ENCODE measurements at regions not wholly inside any gene's neighbourhood (a gene's known extent, or its start where the extent isn't known, plus 50 kb on each side); places are given as distances from the start of the nearest gene placed in this dataset.
"Not testable (repeated sequence)": the region's sequence is repeated elsewhere in the genome, so short reads cannot be mapped to it uniquely, and the experiment has no call there.

- Histone ChIP-seq H3K27ac (ENCODE audit: low read depth, low read length) (no peak overlapping the region), H3K4me3 (ENCODE audit: low read depth, low read length) (no peak overlapping the region), H3K27me3 (ENCODE audit: control insufficient read depth, insufficient read depth, low read length) (no peaks in the 10 kb centered on the region), H3K9me3 (ENCODE audit: control insufficient read depth, insufficient read depth, low read length) (no peaks in the 10 kb centered on the region), H3K4me1 (ENCODE audit: control insufficient read depth, insufficient read depth, low read length) (peaks cover 5% of the 10 kb centered on the region), H3K36me3 (ENCODE audit: control insufficient read depth, insufficient read depth, low read length) (no peaks in the 10 kb centered on the region)
- WGBS (ENCODE audit: insufficient coverage), result 92% methylated on average over 8 of the region's 8 CpGs
- no peak for DNase-seq (ENCODE audit: low read depth in 4 of 6, low spot score in 6 of 6)
Observed at GRCh38 chr16:87153326-87153725, 163.9 kb downstream of the C16orf95 start.

- H3K27me3 ChIP-seq (ENCODE audit: control insufficient read depth, insufficient read depth, low read length); H3K4me3 ChIP-seq (ENCODE audit: low read depth, low read length); DNase-seq (ENCODE audit: low read depth in 4 of 6, low spot score in 6 of 6); H3K9me3 ChIP-seq (ENCODE audit: control insufficient read depth, insufficient read depth, low read length); H3K27ac ChIP-seq (ENCODE audit: low read depth, low read length); H3K36me3 ChIP-seq (ENCODE audit: control insufficient read depth, insufficient read depth, low read length); H3K4me1 ChIP-seq (ENCODE audit: control insufficient read depth, insufficient read depth, low read length): not testable (repeated sequence)
- 100% methylated on average over 2 of the region's 4 CpGs for WGBS (ENCODE audit: insufficient coverage)
Observed at GRCh38 chr16:87155315-87155714, 161.9 kb downstream of the C16orf95 start.

DNA sequence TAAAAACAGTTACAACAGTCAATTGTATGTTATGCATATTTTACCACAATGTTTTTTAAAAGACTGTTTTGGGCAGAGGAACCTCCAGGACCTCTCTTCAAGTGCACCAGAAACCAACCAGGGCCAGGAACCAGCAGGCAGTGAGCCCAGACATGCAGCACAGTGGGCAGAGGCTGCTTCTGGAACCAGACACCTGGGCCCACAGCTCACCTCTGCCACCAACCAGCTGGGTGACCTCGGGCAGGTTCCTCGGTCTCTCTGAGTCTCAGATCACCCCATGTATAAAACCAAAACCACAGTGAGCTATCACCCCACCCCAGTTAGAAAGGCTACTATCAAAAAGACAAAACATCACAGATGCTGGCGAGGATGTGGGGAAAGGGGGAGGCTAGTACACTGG, 161.0 kb downstream of the C16orf95 start:
- Histone ChIP-seq H3K27ac (ENCODE audit: low read depth, low read length) (no peak overlapping the region), H3K27me3 (ENCODE audit: control insufficient read depth, insufficient read depth, low read length) (no peaks in the 10 kb centered on the region), H3K4me1 (ENCODE audit: control insufficient read depth, insufficient read depth, low read length) (peaks cover 11% of the 10 kb centered on the region), H3K4me3 (ENCODE audit: low read depth, low read length) (no peak overlapping the region), H3K36me3 (ENCODE audit: control insufficient read depth, insufficient read depth, low read length) (no peaks in the 10 kb centered on the region), H3K9me3 (ENCODE audit: control insufficient read depth, insufficient read depth, low read length) (no peaks in the 10 kb centered on the region)
- no CpG with 5 or more reads among the region's 3 CpGs for WGBS (ENCODE audit: insufficient coverage)
- DNase-seq (ENCODE audit: low read depth in 4 of 6, low spot score in 6 of 6), result no peak

DNA sequence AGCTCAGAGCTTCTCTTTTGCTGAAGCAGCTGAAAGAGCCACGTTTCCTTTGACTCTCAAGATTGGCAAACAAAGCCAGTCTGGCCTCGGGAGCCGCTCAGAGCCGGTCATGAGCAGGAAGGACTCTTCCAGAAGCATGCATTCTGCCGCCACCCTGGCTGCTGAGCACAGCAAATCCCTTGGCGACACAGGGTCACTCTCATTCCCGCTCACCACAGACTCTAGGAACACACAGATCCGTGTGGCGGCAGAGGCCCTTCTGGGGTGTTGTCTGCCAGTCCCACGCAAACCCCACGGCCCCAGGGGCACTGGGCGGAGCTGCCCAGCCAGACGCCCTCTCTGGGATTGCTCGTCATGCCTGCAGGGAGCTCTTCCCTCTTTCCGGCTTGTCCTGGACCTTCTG, 157.0 kb downstream of the C16orf95 start:
- H3K27ac ChIP-seq (ENCODE audit: low read depth, low read length), result no peak overlapping the region
- peak in 2 of 6 donors; percentile 8 to 32 for DNase-seq (ENCODE audit: low read depth in 4 of 6, low spot score in 6 of 6)
- H3K4me3 ChIP-seq (ENCODE audit: low read depth, low read length), result no peak overlapping the region
- peaks cover 11% of the 10 kb centered on the region for H3K4me1 ChIP-seq (ENCODE audit: control insufficient read depth, insufficient read depth, low read length)
- H3K36me3 ChIP-seq (ENCODE audit: control insufficient read depth, insufficient read depth, low read length), result no peaks in the 10 kb centered on the region
- H3K27me3 ChIP-seq (ENCODE audit: control insufficient read depth, insufficient read depth, low read length), result no peaks in the 10 kb centered on the region
- no peaks in the 10 kb centered on the region for H3K9me3 ChIP-seq (ENCODE audit: control insufficient read depth, insufficient read depth, low read length)
- 54% methylated on average over 15 of the region's 15 CpGs for WGBS (ENCODE audit: insufficient coverage)

DNA sequence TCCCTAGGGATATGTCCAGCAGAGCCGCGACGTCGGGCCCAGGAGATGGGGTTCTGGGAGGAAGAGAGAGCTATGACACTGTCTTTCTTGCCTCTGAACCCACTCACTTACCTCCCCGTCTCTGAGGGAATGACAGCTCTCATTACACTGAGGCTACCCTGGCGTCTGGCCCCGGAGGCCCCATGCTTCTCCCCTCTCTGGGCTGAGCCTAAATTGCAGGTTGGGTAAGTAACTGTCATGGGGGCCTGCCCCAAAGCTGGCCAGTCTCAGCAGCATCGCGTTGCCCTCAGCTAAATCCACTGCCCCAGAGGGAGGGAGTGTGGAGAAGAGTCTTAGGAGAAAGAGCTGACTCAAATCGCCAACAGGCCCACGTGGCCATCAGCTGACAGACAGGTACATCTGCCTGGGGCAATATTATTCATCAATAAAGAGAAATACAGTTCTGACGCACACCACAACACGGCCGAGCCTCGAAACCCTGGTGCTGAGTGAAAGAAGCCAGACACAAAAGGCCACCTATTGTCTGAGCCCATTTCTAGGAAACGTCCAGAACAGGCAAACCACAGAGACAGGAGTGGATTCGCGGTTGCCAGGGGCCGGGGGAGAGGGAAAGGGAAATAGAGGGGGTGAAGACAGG, 156.4 kb downstream of the C16orf95 start:
- WGBS (ENCODE audit: insufficient coverage), result 48% methylated on average over 7 of the region's 19 CpGs
- peaks cover 11% of the 10 kb centered on the region for H3K4me1 ChIP-seq (ENCODE audit: control insufficient read depth, insufficient read depth, low read length)
- no peaks in the 10 kb centered on the region for H3K27me3 ChIP-seq (ENCODE audit: control insufficient read depth, insufficient read depth, low read length)
- DNase-seq (ENCODE audit: low read depth in 4 of 6, low spot score in 6 of 6), result no peak
- H3K27ac ChIP-seq (ENCODE audit: low read depth, low read length), result no peak overlapping the region
- no peaks in the 10 kb centered on the region for H3K36me3 ChIP-seq (ENCODE audit: control insufficient read depth, insufficient read depth, low read length)
- no peaks in the 10 kb centered on the region for H3K9me3 ChIP-seq (ENCODE audit: control insufficient read depth, insufficient read depth, low read length)
- no peak overlapping the region for H3K4me3 ChIP-seq (ENCODE audit: low read depth, low read length)

- WGBS (ENCODE audit: insufficient coverage), result no CpG with 5 or more reads among the region's 7 CpGs
Observed at GRCh38 chr16:87161410-87161809, 155.8 kb downstream of the C16orf95 start.

DNA sequence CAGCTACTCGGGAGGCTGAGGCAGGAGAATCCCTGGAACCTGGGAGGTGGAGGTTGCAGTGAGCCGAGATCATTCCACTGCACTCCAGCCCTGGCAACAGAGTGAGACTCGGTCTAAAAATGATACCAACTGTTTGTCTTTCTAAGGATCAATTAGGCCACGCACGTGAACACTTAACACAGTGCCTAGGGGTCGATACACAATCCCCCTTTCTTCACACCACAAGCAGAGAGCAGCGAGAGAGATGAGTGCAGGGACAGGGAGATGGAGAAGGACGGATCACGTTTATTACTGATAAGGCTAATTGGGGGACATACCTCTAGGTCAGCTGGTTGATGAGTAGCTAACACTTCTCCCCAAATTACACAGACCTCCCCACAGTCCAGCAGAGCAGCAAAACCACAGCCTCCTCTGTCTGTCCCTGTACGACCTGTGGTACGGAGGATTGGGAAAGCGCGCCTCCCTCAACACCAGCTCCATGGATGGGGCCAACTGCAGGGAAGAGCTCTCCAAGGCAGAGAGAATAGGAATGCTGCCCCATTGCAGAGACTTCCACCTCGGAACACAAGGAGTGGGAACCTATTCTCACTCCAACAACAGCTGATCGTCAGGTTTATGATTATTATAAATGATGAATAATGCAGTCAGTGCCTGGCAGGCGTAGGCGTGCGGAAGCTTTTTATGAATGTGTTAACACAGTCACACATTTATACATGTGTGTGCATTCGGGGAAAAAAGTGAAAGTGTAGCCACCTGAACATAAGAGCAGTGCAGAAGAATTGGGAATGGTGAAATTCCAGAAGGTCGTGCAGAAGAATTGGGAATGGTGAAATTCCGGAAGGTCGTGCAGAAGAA, 155.1 kb downstream of the C16orf95 start:
- Histone ChIP-seq H3K27me3 (ENCODE audit: control insufficient read depth, insufficient read depth, low read length) (no peaks in the 10 kb centered on the region), H3K36me3 (ENCODE audit: control insufficient read depth, insufficient read depth, low read length) (no peaks in the 10 kb centered on the region), H3K4me3 (ENCODE audit: low read depth, low read length) (no peak overlapping the region), H3K9me3 (ENCODE audit: control insufficient read depth, insufficient read depth, low read length) (no peaks in the 10 kb centered on the region), H3K27ac (ENCODE audit: low read depth, low read length) (no peak overlapping the region), H3K4me1 (ENCODE audit: control insufficient read depth, insufficient read depth, low read length) (peaks cover 11% of the 10 kb centered on the region)
- WGBS (ENCODE audit: insufficient coverage), result 92% methylated on average over 7 of the region's 22 CpGs
- no peak for DNase-seq (ENCODE audit: low read depth in 4 of 6, low spot score in 6 of 6)

More at GRCh38 chr16:87161410-87161809, 155.8 kb downstream of the C16orf95 start:
- not testable (repeated sequence) for H3K27ac ChIP-seq (ENCODE audit: low read depth, low read length); H3K9me3 ChIP-seq (ENCODE audit: control insufficient read depth, insufficient read depth, low read length); H3K36me3 ChIP-seq (ENCODE audit: control insufficient read depth, insufficient read depth, low read length); H3K4me3 ChIP-seq (ENCODE audit: low read depth, low read length); DNase-seq (ENCODE audit: low read depth in 4 of 6, low spot score in 6 of 6); H3K27me3 ChIP-seq (ENCODE audit: control insufficient read depth, insufficient read depth, low read length)
- peaks cover 11% of the 10 kb centered on the region for H3K4me1 ChIP-seq (ENCODE audit: control insufficient read depth, insufficient read depth, low read length)

GRCh38 chr16:87162799-87163198, 154.4 kb downstream of the C16orf95 start:
- not testable (repeated sequence) for H3K9me3 ChIP-seq (ENCODE audit: control insufficient read depth, insufficient read depth, low read length); H3K27ac ChIP-seq (ENCODE audit: low read depth, low read length); DNase-seq (ENCODE audit: low read depth in 4 of 6, low spot score in 6 of 6); H3K36me3 ChIP-seq (ENCODE audit: control insufficient read depth, insufficient read depth, low read length); H3K4me3 ChIP-seq (ENCODE audit: low read depth, low read length); H3K27me3 ChIP-seq (ENCODE audit: control insufficient read depth, insufficient read depth, low read length)
- WGBS (ENCODE audit: insufficient coverage), result 85% methylated on average over 6 of the region's 22 CpGs
- H3K4me1 ChIP-seq (ENCODE audit: control insufficient read depth, insufficient read depth, low read length), result peaks cover 11% of the 10 kb centered on the region

GRCh38 chr16:87163637-87164036, 153.6 kb downstream of the C16orf95 start:
- Histone ChIP-seq H3K9me3 (ENCODE audit: control insufficient read depth, insufficient read depth, low read length) (no peaks in the 10 kb centered on the region), H3K36me3 (ENCODE audit: control insufficient read depth, insufficient read depth, low read length) (no peaks in the 10 kb centered on the region), H3K4me3 (ENCODE audit: low read depth, low read length) (no peak overlapping the region), H3K27me3 (ENCODE audit: control insufficient read depth, insufficient read depth, low read length) (no peaks in the 10 kb centered on the region), H3K27ac (ENCODE audit: low read depth, low read length) (no peak overlapping the region), H3K4me1 (ENCODE audit: control insufficient read depth, insufficient read depth, low read length) (peaks cover 11% of the 10 kb centered on the region)
- DNase-seq (ENCODE audit: low read depth in 4 of 6, low spot score in 6 of 6), result no peak
- WGBS (ENCODE audit: insufficient coverage), result 86% methylated on average over 1 of the region's 2 CpGs

DNA sequence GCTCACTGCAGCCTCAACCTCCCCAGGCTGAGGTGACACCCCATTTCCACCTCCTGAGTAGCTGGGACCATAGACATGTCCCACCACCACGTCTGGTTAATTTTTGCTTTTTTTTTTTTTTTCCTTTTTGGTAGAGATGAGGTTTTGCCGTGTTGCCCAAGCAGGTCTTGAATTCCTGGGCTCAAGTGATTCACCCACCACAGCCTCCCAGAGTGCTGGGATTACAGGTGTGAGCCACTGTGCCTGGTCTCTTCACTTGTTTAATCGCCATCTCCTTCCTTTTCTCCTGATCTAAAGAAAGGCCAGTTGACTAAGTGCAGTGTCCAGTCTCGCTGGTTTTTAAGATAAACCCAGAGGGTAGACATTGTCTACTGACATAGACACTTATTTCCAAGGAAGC, 152.0 kb downstream of the C16orf95 start:
- H3K27ac ChIP-seq (ENCODE audit: low read depth, low read length), result no peak overlapping the region
- H3K9me3 ChIP-seq (ENCODE audit: control insufficient read depth, insufficient read depth, low read length), result no peaks in the 10 kb centered on the region
- no peak for DNase-seq (ENCODE audit: low read depth in 4 of 6, low spot score in 6 of 6)
- H3K27me3 ChIP-seq (ENCODE audit: control insufficient read depth, insufficient read depth, low read length), result no peaks in the 10 kb centered on the region
- H3K36me3 ChIP-seq (ENCODE audit: control insufficient read depth, insufficient read depth, low read length), result no peaks in the 10 kb centered on the region
- peaks cover 18% of the 10 kb centered on the region for H3K4me1 ChIP-seq (ENCODE audit: control insufficient read depth, insufficient read depth, low read length)
- WGBS (ENCODE audit: insufficient coverage), result no CpG with 5 or more reads among the region's 4 CpGs
- H3K4me3 ChIP-seq (ENCODE audit: low read depth, low read length), result no peak overlapping the region
